Effector CD8-positive, alpha-beta T cell (primary cell): ENCODE measurements at regions not wholly inside any gene's neighbourhood (a gene's known extent, or its start where the extent isn't known, plus 50 kb on each side); places are given as distances from the start of the nearest gene placed in this dataset.
"Not testable (repeated sequence)": the region's sequence is repeated elsewhere in the genome, so short reads cannot be mapped to it uniquely, and the experiment has no call there.

Experiments
- DNase-seq: peaks from one replicate; lab custom pipeline; 2025; lab: John Stamatoyannopoulos, UW

DNA sequence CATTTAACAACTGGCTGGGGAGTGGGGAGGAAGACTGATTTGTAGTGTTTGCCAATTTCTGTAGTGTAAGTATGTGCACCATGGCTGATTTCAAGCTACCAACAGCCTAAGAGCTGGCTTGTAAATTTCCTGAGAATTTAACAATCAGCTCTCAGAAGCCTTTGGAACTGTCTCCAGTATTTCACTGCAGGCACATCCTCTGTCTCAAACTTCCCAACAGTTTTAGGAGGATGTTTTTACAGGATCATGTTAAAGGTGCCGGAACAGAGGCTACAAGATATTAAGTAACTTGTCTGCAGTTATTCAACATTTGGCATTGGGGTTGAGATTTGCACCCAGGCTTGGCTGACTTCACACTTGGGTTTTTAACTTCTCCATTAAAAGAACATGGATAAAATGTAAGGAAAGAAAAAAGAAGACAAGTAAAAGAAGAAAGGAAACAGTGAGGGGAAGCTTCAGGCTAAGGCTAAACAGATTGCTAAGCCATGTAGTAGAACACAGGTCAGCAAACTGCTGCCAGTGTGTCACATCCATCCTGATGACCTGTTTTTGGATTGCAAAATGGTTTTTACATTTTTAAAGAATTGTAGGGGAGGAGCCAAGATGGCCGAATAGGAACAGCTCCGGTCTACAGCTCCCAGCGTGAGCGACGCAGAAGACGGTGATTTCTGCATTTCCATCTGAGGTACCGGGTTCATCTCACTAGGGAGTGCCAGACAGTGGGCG lies 204.8 kb upstream of the SESN3 start:
- DNase-seq, result no peak

DNA sequence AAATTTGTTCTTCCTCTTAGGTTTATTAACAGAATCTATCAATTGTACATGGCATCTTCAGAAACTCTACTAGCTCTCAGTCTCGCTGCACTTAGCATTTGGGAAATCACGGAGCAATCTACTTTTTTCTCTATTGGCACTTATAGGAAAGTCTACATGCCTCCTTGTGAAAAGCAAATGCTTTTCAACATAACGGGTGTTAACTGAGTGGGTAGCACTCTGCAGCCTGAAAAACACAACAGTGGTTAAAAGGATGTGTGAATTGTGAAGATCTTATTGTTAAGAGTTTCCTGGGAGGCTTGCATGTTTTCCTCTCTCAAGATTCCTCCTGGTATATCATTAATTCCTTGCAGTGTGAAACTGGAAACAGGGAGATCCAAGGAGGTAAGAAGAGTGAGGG lies 204.2 kb upstream of the SESN3 start:
- DNase-seq, result no peak

DNA sequence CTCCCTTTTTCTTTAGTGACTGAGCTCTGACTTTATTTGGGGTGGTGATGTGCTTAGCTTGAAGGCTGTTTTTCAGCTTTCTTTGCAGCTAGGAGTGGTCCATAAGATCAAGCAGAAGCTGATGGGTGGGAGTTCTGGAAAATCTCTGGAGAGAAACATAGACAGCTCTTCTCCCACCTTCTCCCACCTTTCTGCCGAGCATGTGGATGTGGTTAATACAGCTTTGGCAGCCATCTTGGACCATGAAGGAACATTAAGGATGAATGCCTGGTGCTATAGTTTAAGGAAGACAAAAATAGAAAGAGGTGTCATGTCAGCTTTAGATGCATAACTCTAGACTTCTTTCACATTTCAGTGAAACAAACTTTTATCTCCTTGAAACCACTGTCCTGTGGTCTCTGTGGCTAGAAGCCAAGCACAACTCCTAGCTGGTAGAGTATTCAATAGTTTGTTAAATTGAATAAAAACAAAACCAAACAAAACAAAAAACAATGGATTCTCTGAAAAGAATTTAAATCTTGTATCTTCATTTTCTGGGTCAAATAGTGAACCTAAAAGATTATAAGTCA lies 203.6 kb upstream of the SESN3 start:
- no peak for DNase-seq

DNA sequence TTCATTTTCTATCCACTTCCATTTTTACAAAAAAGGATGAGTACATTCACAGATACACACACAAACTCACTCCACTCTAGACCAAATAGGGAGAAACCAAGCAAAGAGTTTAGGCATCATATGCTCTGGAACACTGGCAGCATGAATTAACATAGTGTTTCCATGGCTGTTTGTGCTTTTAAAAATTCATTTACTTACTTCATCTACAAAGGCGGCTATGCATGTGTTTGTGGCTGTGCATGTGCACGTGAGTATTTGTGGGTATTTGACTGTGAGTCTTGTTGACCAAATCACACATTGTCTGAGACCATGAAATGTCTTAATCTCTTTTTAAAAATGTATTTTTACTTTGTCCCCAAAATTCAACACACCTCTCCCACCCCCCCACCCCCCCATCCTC lies 203.0 kb upstream of the SESN3 start:
- no peak for DNase-seq

DNA sequence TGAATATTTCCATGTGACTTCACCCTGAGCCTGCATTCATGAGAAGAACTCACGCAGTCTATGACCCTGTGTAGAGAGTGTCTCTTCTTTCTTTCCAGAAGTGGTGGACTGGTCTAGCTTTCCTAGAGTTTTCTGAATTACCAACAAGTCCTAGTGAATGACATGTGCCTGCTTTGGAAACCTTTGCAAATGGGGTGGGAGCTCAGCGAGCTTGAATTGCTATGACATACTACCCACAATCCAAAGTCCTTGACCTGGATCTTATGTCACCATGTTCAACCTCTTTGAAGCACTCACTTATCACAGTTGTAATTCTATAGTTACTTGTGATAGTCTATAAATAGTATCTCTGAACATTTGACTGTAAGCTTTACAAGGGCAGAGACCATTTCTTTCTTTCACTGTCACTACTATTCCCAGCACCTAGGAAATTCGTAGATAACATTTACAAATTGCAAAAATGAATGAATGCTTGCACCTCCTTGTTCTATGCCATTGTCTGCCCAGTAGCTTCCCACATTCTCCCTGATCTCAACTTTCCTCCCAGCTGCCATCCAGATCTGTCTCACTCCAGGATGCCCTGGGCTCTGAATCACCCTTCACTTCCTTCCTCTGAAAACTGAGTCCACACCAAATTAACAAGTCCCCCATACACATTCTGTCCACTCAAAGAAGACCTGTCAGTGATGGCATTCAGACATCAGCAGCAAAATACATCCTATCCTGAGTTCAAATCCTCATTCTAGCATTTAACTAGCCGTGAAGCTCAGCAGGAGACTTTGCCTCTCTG lies 201.9 kb upstream of the SESN3 start:
- DNase-seq, result no peak

DNA sequence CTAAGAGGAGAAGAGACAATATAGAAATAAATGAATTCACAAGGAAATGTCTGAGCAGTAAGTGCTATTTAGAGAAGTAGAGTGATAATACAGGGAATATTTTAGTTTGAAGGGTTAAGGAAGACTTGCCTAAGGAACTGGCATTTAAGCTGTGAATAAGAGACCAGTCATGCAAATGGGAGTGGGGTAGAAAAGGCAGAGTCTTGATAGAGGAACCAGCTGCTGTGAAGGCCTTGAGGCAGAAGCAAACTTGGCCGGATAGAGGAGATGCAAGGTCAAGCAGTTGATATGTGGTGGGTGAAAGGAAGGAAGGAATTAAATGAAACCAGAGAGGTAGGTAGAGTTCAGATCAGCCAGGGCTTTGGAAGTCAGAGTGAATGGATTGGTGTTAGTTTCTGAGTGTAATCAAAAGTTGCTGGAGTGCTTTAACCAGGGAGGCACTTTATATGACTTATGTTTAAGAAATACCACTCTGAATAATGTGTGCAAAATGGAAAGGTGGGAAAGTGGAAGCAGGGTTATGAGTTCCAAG lies 198.4 kb upstream of the SESN3 start:
- no peak for DNase-seq

DNA sequence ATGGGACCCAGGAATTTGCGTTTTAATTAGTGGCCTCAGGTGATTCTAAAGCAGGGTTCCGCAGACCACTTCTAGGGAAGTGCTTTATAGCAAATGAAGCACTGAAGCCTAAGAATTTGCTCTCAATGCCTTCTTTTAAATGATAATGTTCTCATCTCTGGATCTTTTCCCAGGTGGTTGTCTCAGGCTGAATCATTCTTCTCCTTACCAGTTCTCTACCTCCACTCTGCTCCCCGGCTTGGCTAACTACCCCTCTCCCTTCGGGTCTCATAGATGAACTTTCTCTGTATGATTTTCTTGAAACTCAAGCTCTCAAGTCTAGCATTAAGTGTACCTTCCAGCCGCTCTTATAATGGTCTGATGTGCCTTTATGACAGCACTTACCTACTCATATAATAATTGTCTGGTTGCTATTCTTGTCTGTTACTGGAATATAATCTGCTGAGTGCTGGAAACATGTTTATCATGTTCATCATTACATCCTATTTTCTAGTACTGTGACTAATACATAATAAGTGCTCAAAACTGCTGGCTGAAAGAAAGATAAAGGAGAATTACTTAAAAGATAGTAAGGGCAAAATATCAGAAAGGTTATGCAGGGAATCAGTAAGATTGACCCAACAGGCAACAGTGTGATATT lies 195.9 kb upstream of the SESN3 start:
- no peak for DNase-seq

DNA sequence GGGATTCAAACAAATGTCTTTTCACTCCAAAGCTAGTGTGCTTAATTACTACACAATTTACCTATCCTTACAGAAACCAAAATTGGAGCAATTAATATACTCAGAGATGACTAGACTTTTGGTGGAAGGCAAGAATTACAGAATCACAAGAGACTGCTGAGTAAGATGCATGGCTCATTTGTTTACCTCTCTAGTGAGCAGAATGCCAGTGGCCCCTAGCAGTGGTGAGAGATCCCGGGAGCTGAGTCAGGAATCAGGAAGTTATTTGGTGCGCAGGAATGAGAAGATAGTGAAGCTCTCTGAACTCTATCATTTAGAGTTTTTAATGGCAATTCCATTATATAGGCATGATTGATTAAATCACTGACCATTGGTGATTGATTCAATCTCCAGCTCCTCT lies 188.9 kb upstream of the SESN3 start:
- DNase-seq, result no peak

DNA sequence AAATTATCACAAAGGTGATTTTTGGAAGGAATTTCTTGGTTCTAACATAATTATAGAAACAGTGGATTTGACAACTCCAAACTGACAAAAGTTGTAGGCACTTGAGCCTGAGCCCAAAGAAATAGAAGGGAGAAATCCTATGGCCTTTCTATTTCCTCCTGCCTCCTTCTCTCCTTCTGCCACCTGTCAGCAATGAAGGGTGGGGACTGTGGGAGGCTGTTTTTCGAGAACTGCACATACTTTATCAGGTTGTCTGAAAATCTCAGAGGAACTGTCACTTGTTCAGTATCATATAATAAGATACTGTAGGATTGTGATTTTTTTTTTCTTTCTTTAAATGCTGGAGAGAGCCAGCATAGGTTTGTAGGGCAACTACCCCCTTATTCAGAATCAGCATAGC lies 187.9 kb upstream of the SESN3 start:
- DNase-seq, result no peak

DNA sequence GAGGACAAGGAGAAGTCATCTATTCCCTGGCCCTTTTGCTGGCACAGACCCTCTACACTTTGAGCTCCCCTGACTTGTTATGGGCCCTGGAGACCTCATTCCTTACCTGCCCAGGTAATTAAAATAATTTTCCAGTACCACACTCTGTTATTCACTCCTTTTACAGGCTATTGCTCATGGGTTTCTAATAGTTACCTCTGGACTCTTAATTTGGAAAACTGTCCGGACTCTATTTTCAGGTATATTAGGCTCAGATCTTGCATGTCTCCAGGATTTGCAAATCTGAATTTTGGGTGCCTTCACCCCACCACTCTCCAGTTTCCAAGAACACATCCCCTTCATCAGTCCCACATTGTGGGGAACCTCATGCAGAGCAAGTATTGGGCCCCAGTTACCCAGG lies 186.8 kb upstream of the SESN3 start:
- no peak for DNase-seq

DNA sequence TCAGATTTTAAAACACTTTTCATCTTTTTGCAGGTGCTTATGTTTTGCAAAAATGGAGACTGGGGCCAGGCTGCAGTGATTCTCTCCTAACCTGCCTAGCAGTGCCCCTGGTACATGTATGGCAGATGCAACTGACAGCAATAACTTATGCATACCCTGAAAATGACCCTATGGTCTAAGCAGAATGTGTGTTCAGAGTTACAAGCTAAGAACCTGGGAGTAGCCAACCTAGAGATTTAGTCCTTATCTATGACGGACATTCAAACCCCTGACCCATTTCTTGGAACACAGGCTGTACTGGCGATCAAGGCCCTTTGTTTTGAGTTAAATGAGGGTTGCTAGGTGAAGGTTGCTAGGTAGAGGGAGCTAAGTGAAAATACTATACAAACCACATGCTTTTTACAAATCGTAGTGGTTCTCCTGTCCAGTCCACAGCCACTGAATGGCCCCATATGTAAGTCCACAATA lies 184.9 kb upstream of the SESN3 start:
- DNase-seq, result no peak

DNA sequence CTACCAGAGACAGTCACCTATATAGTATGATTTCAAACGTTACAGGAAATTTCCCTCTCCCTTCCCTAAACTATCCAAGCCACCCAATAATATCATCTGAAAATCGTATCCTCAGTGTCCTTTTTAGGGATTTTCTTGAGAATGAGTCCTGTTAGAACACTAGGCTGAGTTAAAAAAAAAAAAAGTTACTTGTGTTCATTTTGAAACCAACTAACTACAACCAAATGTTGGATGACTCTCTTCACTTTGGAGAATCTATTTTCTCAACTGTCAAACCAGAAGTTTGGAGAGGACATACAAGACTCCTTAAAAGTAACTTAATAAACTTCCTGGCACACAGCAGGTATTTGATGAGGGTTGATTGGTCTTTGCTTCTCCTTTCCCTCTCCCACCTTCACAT lies 183.2 kb upstream of the SESN3 start:
- no peak for DNase-seq

DNA sequence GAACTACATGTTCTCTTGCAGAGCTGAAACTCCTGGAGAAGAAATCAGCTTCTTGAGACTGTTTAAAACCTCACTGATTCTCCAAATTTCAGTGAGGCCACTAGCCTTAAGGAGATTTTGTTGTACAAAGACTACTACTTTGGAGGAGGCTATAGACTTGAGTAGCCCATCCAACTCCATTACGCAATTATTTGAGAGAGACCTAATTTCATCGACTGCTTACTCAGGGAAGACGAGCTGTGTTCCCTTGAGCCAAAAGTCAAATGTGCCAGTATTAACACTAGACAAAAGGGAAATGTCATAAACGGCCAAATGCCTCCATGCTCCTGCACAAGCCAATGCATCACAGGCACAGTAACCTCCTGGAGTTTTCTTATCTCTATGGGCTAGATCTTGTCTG lies 182.8 kb upstream of the SESN3 start:
- no peak for DNase-seq

DNA sequence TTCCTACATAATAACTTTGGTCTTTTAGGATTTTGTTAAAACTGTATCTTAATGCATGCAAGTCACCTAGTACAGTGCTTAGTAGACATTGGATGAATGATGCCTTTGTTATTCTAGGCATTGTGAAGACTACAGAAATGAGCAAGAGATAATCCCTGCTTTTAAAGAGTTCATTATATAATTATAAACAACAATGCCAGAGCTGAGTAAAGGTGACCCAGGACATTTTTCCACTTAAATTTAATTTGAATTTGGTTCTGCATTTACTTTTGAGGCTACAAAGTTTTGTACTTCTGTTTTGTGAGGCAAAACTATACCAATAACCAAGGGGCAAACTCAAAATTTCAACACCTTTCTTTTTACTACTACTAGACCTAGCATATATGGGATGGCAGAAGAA lies 182.0 kb upstream of the SESN3 start:
- DNase-seq, result no peak

DNA sequence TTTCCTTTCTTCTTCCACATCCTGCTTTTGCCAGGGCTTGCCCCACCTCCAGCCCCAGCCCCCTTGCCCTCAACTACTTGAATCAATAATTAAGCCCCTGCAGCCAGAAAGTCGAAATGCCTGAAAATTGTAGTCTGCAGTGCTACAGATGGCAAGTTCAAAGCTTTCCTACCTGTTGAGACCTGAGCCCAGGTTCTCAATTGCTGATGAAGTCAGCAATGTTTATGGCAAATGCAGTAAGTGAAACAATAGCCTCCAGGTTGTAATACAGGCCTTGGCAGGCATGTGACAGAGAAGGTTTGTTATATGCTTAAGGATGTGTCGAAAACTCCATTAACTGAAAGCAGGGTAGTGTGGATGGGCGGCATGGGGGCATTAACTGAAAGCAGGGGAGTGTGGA lies 181.1 kb upstream of the SESN3 start:
- no peak for DNase-seq

DNA sequence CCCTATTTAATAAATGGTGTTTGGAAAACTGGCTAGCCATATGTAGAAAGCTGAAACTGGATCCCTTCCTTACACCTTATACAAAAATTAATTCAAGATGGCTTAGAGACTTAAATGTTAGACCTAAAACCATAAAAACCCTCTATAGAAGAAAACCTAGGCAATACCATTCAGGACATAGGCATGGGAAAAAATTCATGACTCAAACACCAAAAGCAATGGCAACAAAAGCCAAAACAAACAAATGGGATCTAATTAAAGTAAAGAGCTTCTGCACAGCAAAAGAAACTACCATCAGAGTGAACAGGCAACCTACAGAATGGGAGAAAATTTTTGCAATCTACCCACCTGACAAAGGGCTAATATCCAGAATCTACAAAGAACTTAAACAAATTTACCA lies 179.7 kb upstream of the SESN3 start:
- DNase-seq, result not testable (repeated sequence)

DNA sequence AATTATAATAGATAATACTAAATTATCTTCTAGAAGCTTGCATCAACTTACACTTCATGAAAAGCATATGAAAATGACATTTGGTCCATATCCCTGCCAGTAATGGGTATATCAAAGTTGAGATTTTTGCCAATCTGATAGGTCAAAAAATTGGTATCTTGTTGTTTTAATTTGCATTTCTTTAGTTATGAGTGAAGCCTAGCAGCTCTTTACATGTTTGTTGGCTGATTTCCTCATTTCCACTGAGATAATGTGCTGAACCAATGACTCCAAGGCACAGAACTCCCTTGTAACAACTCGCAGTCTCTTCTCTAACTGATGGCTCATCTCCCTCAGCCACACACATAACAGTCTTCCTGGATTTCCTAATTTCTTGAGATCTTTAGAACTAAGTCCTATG lies 175.3 kb upstream of the SESN3 start:
- no peak for DNase-seq

DNA sequence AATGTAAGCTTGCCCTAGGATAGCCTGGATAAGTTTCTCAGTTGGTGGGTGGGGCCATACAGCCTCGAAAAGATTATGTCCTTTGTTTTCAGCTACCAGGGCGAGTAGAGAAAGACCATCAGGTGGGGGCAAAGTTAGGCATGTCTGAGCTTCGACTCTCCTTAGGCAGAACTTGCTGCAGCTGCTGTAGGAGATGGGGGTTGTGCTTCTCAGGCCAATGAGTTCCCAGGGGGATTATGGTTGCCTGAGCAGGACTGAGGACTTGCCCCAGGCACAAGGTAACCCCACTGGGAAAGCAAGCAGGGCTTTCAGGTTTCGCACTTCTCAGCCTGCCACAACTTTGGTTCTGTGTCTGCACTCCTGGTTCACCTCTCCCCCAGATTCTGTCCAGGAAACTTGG lies 173.4 kb upstream of the SESN3 start:
- no peak for DNase-seq

DNA sequence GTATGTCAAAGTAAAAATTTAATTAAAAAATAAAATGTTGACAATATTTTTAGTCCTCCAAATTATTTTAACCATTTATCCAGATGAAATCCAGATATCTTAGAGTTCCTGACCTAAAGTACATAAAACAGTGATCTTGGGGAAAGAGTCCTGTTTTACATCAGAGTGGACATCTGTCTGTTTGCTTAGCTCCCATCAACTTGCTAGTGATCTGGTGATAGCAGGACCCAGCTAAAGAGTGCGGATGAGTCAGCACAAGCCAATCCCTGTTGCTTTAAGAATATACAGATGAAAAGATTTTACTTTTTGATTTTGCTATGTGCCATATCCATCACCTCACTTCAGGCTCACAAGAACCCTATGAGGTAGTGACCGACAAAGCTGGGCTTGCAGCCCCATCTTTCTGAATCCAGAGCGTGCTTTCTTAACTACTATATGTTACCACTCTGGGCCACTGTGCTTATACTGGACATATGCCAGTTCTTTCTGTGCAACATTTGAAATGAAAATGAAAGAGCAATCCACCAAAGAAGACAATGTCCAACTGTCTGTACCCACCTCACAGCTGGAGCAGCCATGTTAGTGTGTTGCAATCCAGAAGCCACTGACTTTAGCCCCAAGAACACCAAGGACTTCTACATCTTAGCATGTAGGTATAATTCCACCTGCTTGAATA lies 167.6 kb upstream of the SESN3 start:
- DNase-seq, result no peak

DNA sequence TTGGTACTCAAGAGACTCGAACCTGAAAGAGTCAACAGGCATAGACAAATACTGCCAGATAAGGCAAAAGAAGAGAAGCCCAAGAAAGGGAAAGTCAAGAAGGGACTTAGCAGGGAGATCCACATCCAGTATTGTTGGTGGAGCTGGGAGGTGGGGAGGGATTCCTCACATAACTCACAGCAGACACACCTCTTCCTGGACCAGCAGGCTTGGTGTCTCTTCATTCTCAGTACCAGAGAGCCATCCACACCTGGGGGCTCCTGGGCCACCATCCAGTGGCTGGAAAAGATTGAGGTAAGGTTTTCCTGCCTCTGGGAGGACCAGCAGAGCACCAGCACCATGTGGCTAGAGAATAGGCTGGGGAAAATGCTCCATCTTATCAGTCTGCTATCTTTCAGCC lies 161.6 kb upstream of the SESN3 start:
- DNase-seq, result no peak

DNA sequence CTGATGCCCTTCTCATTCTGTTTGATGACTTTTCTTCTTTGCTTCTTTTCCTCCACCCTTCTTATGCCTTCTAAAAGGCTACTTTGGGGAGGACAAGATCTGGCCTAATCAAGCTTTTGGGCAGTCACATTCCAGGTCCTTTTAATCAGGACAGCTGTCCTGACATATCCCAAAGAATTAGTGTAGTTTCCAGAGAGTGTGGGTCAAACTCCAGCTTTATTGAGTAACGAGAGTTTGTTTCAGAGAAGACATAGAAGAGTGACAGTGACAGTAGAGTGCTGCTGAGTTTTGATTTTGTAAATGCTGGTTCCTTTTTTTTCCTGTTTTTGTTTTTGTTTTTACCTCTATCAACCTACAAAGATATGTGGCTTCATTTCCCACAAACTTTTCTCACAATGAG lies 158.4 kb upstream of the SESN3 start:
- no peak for DNase-seq

DNA sequence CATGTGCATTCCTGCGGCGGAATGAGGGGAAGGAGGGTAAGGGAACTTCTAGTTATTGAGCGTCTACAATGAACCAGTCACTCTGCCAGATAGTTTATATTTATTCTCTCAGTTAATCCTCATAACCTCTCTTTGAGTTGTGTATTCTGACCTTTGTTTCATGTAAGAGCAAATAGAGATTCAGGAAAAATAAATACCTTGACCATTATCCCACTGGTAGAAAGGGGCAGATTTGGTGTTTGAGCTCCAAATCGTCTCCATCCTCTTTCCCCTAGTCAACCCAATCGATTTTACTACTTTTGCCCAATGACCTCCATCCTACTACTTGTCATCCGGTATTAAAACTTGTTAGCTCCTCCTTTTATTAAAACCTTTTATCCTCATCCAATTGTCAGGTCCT lies 157.1 kb upstream of the SESN3 start:
- no peak for DNase-seq
